Colonic mucosa (tissue), 4 donors: ENCODE measurements at regions not wholly inside any gene's neighbourhood (a gene's known extent, or its start where the extent isn't known, plus 50 kb on each side); places are given as distances from the start of the nearest gene placed in this dataset.

Source experiments
- DNase-seq: peaks from one replicate; pipeline ENCODE4 v3.0.0-alpha.2; 2020
- H3K27ac ChIP-seq: fragments of 200-600 bp; one replicate; pipeline ENCODE4 v1.8.0; 2021
- H3K27me3 ChIP-seq: fragments of 200-600 bp; one replicate; pipeline ENCODE4 v1.8.0; 2021
- H3K36me3 ChIP-seq: fragments of 200-600 bp; one replicate; pipeline ENCODE4 v1.8.0; 2021
- H3K4me1 ChIP-seq: fragments of 200-600 bp; one replicate; pipeline ENCODE4 v1.8.0; 2021; ENCODE audit warnings: mild to moderate bottlenecking
- H3K4me3 ChIP-seq: fragments of 200-600 bp; one replicate; pipeline ENCODE4 v1.8.0; 2021
- H3K9ac ChIP-seq, 2 donors: one replicate each; pipeline ENCODE4 v1.7.0; 2013; ENCODE audit warnings: control low read depth in 2 of 2, low read depth in 2 of 2, low read length in 2 of 2
- H3K9me3 ChIP-seq: fragments of 200-600 bp; one replicate; pipeline ENCODE4 v1.8.0; 2021
- intact Hi-C: fragments of 100-400 bp; cut with DNase I; formaldehyde crosslinking; loops from one replicate; pipeline ENCODE4 v1.14.1; 2022
- TF ChIP-seq, protein P1 (sequence below): fragments of 200-600 bp; IDR thresholded peaks from one replicate; pipeline ENCODE4 v1.8.0; 2022; ENCODE audit warnings: antibody characterized with exemption, mild to moderate bottlenecking
- donor health status: healthy.
- donor health status: DM: no; HTN: no; CAD: no.
- donor health status: DM: no; HTN: no; CAD: no.

- no peaks in the 10 kb centered on the region for H3K36me3 ChIP-seq
- H3K27ac ChIP-seq = no peak overlapping the region
- H3K9me3 ChIP-seq = no peaks in the 10 kb centered on the region
- H3K4me3 ChIP-seq = no peak overlapping the region
- no peaks in the 10 kb centered on the region for H3K4me1 ChIP-seq
- H3K27me3 ChIP-seq = no peaks in the 10 kb centered on the region
- H3K9ac ChIP-seq = no peak overlapping the region
- TF ChIP-seq, protein P1, sequence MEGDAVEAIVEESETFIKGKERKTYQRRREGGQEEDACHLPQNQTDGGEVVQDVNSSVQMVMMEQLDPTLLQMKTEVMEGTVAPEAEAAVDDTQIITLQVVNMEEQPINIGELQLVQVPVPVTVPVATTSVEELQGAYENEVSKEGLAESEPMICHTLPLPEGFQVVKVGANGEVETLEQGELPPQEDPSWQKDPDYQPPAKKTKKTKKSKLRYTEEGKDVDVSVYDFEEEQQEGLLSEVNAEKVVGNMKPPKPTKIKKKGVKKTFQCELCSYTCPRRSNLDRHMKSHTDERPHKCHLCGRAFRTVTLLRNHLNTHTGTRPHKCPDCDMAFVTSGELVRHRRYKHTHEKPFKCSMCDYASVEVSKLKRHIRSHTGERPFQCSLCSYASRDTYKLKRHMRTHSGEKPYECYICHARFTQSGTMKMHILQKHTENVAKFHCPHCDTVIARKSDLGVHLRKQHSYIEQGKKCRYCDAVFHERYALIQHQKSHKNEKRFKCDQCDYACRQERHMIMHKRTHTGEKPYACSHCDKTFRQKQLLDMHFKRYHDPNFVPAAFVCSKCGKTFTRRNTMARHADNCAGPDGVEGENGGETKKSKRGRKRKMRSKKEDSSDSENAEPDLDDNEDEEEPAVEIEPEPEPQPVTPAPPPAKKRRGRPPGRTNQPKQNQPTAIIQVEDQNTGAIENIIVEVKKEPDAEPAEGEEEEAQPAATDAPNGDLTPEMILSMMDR = no peak
- intact Hi-C loops = no loop called here
- no peak for DNase-seq
Observed at GRCh38 chr5:155836089-155836803, 490.7 kb upstream of the SGCD start.

- Histone ChIP-seq H3K27me3 (no peaks in the 10 kb centered on the region), H3K4me1 (no peaks in the 10 kb centered on the region), H3K36me3 (no peaks in the 10 kb centered on the region), H3K9ac (no peak overlapping the region), H3K9me3 (no peaks in the 10 kb centered on the region), H3K27ac (no peak overlapping the region), H3K4me3 (no peak overlapping the region)
- no peak for DNase-seq
- TF ChIP-seq, protein P1 = no peak
- intact Hi-C loops = no loop called here
Observed at GRCh38 chr5:155838394-155838793, 488.6 kb upstream of the SGCD start.

DNA sequence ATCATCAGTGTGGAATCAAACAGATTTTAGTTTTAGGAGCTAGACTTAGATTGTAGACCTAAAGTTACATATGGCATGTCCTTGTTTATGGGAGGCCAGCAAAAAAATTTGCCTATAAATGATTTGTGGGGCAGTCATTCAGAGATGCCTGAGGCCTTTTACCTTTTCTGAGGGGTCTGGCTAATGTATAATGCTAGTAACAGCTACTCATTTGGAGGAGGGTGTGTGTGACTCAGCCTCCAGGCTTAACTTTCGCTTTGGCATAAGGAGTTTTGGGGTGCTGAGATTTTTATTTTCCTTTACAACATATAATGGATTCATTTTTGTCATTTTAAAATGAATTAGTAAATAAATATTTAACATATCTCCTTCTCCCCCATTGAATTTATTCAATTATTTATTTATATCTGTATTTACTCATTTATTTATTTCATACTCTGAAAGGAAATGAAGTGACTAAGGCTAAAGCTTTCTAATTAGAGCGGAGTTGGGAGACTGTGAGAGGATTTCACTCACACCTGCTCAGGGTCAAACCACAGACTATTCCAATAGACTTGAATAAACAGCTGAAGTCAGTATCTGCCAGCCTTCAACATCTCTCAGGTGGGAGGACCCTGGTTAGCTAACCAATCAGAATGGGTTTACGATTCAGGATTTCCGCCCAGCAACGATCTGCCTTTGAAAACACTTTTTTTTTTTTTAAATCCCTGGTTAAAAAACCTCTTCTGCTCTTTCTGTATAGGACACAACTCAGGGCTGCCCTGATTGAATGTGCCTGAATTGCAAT, 487.5 kb upstream of the SGCD start:
- Histone ChIP-seq H3K27me3 (no peaks in the 10 kb centered on the region), H3K9ac (no peak overlapping the region), H3K27ac (no peak overlapping the region), H3K9me3 (no peaks in the 10 kb centered on the region), H3K36me3 (no peaks in the 10 kb centered on the region), H3K4me3 (no peak overlapping the region), H3K4me1 (no peaks in the 10 kb centered on the region)
- intact Hi-C loops = no loop called here
- TF ChIP-seq, protein P1 = no peak
- DNase-seq = no peak

GRCh38 chr5:155844542-155844941, 482.4 kb upstream of the SGCD start:
- no peak overlapping the region for H3K9ac ChIP-seq
- H3K4me1 ChIP-seq = no peaks in the 10 kb centered on the region
- no peaks in the 10 kb centered on the region for H3K36me3 ChIP-seq
- no peak overlapping the region for H3K4me3 ChIP-seq
- TF ChIP-seq, protein P1 = no peak
- no peaks in the 10 kb centered on the region for H3K27me3 ChIP-seq
- no peak overlapping the region for H3K27ac ChIP-seq
- no peak for DNase-seq
- H3K9me3 ChIP-seq = no peaks in the 10 kb centered on the region
- intact Hi-C loops = no loop called here

GRCh38 chr5:155850370-155850769, 476.6 kb upstream of the SGCD start:
- Histone ChIP-seq H3K27ac (no peak overlapping the region), H3K4me1 (no peaks in the 10 kb centered on the region), H3K9me3 (no peaks in the 10 kb centered on the region), H3K27me3 (no peaks in the 10 kb centered on the region), H3K4me3 (no peak overlapping the region), H3K9ac (no peak overlapping the region), H3K36me3 (no peaks in the 10 kb centered on the region)
- intact Hi-C loops = no loop called here
- DNase-seq = no peak
- TF ChIP-seq, protein P1 = no peak
